ENCODE measurements at regions not wholly inside any gene's neighbourhood (a gene's known extent, or its start where the extent isn't known, plus 50 kb on each side); places are given as distances from the start of the nearest gene placed in this dataset.
A peak's percentile ranks its signal among the peaks of the same experiment; 100 is the strongest.

GRCh38 chr15:85314633-85315032 lies 65.8 kb upstream of the AKAP13 start:
- no peak for TF ChIP-seq CTCF (conservative IDR thresholded peaks at IDR 0.05; ENCODE audit: control insufficient read depth, insufficient read depth, low read depth, low read length)
- no peak for DNase-seq (ENCODE audit: low read depth)
- no peak overlapping the region for H3K4me3 ChIP-seq (ENCODE audit: control insufficient read depth, low read depth, low read length)

- no peak overlapping the region for H3K4me3 ChIP-seq (ENCODE audit: control insufficient read depth, low read depth, low read length)
- DNase-seq (ENCODE audit: low read depth), result peak; percentile 78
- TF ChIP-seq CTCF (conservative IDR thresholded peaks at IDR 0.05; ENCODE audit: control insufficient read depth, insufficient read depth, low read depth, low read length), result no peak
Observed at GRCh38 chr15:85316244-85316934, 64.0 kb upstream of the AKAP13 start.

GRCh38 chr15:85318048-85318731 lies 62.2 kb upstream of the AKAP13 start:
- H3K4me3 ChIP-seq (ENCODE audit: control insufficient read depth, low read depth, low read length), result no peak overlapping the region
- peak; percentile 15 for TF ChIP-seq CTCF (conservative IDR thresholded peaks at IDR 0.05; ENCODE audit: control insufficient read depth, insufficient read depth, low read depth, low read length)
- peak; percentile 99 for DNase-seq (ENCODE audit: low read depth)

GRCh38 chr15:85318732-85319076 lies 61.7 kb upstream of the AKAP13 start:
- no peak overlapping the region for H3K4me3 ChIP-seq (ENCODE audit: control insufficient read depth, low read depth, low read length)
- DNase-seq (ENCODE audit: low read depth), result no peak
- TF ChIP-seq CTCF (conservative IDR thresholded peaks at IDR 0.05; ENCODE audit: control insufficient read depth, insufficient read depth, low read depth, low read length), result no peak

- no peak overlapping the region for H3K4me3 ChIP-seq (ENCODE audit: control insufficient read depth, low read depth, low read length)
- DNase-seq (ENCODE audit: low read depth), result no peak
- no peak for TF ChIP-seq CTCF (conservative IDR thresholded peaks at IDR 0.05; ENCODE audit: control insufficient read depth, insufficient read depth, low read depth, low read length)
Observed at GRCh38 chr15:85324202-85324601, 56.2 kb upstream of the AKAP13 start.

- no peak for DNase-seq (ENCODE audit: low read depth)
- H3K4me3 ChIP-seq (ENCODE audit: control insufficient read depth, low read depth, low read length), result no peak overlapping the region
- TF ChIP-seq CTCF (conservative IDR thresholded peaks at IDR 0.05; ENCODE audit: control insufficient read depth, insufficient read depth, low read depth, low read length), result no peak
Observed at GRCh38 chr15:85325834-85326233, 54.6 kb upstream of the AKAP13 start.

Data from fibroblast of mammary gland (primary cell).